K562 (cell line): ENCODE measurements at regions not wholly inside any gene's neighbourhood (a gene's known extent, or its start where the extent isn't known, plus 50 kb on each side); places are given as distances from the start of the nearest gene placed in this dataset.

ENCODE experiments used
- CAMTA2 ChIP-seq: fragments of 250-450 bp; sonication (Bioruptor Pico); conservative IDR thresholded peaks from 2 replicates; pipeline ENCODE4 v1.5.1; 2022
- FOXP4 ChIP-seq: sonication (generic); formaldehyde crosslinking; IDR thresholded peaks from 2 replicates; pipeline ENCODE4 v1.8.0; 2022; ENCODE audit warnings: mild to moderate bottlenecking, missing genetic modification reagents, borderline replicate concordance
- GMEB1 ChIP-seq: fragments of 250-450 bp; sonication (Bioruptor Pico); IDR thresholded peaks from 2 replicates; pipeline ENCODE4 v1.4.0; 2020; ENCODE audit warnings: mild to moderate bottlenecking
- KAT7 ChIP-seq: sonication (generic); formaldehyde crosslinking; IDR thresholded peaks from 2 replicates; pipeline ENCODE4 v1.8.0; 2022; ENCODE audit warnings: missing genetic modification reagents, mild to moderate bottlenecking, borderline replicate concordance
- MLLT1 ChIP-seq, 2 experiments: fragments of 450-650 bp; IDR thresholded peaks; 2 replicates each; pipeline ENCODE4 v1.6.1; 2016
- MTA2 ChIP-seq: fragments of 450-650 bp; IDR thresholded peaks from 2 replicates; pipeline ENCODE4 v1.6.1; 2016; ENCODE audit warnings: low read depth
- PHB ChIP-seq: fragments of 250-450 bp; sonication (Bioruptor Pico); IDR thresholded peaks from 2 replicates; pipeline ENCODE4 v1.5.0; 2021
- RAD21 ChIP-seq, 2 experiments: fragments of 250-450 bp in 1 of 2; fragments of 450-650 bp in 1 of 2; sonication (Bioruptor Pico) in 1 of 2; formaldehyde crosslinking in 1 of 2; IDR thresholded peaks in 1 of 2; conservative IDR thresholded peaks in 1 of 2; 2 replicates each; pipeline versions ENCODE4 v1.4.0 to v1.8.0; 2020 to 2022; ENCODE audit warnings: mild to moderate bottlenecking in 2 of 2, moderate library complexity in 1 of 2
- RBM22 ChIP-seq: fragments of 200-400 bp; formaldehyde crosslinking; IDR thresholded peaks from 2 replicates; pipeline ENCODE4 v1.6.1; 2018; ENCODE audit warnings: low read length, low read depth; ENCODE audit not compliant: poor library complexity, severe bottlenecking
- SMAD4 ChIP-seq: fragments of 250-450 bp; sonication (Bioruptor Pico); conservative IDR thresholded peaks from 2 replicates; pipeline ENCODE4 v1.8.0; 2021; ENCODE audit warnings: inconsistent platforms, mild to moderate bottlenecking, moderate library complexity
- SMARCE1 ChIP-seq: fragments of 450-650 bp; IDR thresholded peaks from 2 replicates; pipeline ENCODE4 v1.7.1; 2016; ENCODE audit warnings: mild to moderate bottlenecking
- ZC3H8 ChIP-seq: fragments of 450-650 bp; IDR thresholded peaks from 2 replicates; pipeline ENCODE4 v1.6.1; 2017
- ZNF274 ChIP-seq: IDR thresholded peaks from 2 replicates; pipeline ENCODE4 v1.6.1; 2011; ENCODE audit warnings: low read depth, mild to moderate bottlenecking, low read length, moderate library complexity, borderline replicate concordance
- ZNF512 ChIP-seq: IDR thresholded peaks from 2 replicates; pipeline ENCODE4 v1.6.1; 2016; ENCODE audit warnings: missing genetic modification characterization, missing compliant biosample characterization
- TF ChIP-seq, protein P1 (sequence below): fragments of 250-450 bp; sonication (Bioruptor Pico); IDR thresholded peaks from 2 replicates; pipeline ENCODE4 v1.5.0; 2021; ENCODE audit warnings: mild to moderate bottlenecking, borderline replicate concordance
- TF ChIP-seq, protein P2 (sequence below): fragments of 450-650 bp; formaldehyde crosslinking; IDR thresholded peaks from 2 replicates; pipeline ENCODE4 v1.4.0; 2020; ENCODE audit warnings: mild to moderate bottlenecking, moderate library complexity

GRCh38 chrX:80511969-80512760, 91.9 kb downstream of the TENT5D start (continued):
- TF ChIP-seq CAMTA2 (CRISPR knock-in tag) (no peak), ZNF274 (peak; percentile 69; the same call in 1 of the 2 replicates), PHB (CRISPR knock-in tag) (no peak), GMEB1 (no peak), FOXP4 (peak; percentile 86; the same call in 1 of the 2 replicates), SMAD4 (CRISPR knock-in tag) (peak; percentile 95), KAT7 (CRISPR knock-in tag) (no peak), SMARCE1 (peak; percentile 89), MLLT1 (IDR thresholded peaks at IDR 0.05) (no peak), RAD21 (CRISPR knock-in tag; conservative IDR thresholded peaks at IDR 0.05 in 1 of 2, IDR thresholded peaks at IDR 0.05 in 1 of 2) (peak in 1 of 2 experiments; percentile 12; a peak in 1 of 4 replicates), RBM22 (no peak), ZNF512 (tag) (no peak), MTA2 (peak; percentile 85), ZC3H8 (no peak)
- TF ChIP-seq, protein P1, sequence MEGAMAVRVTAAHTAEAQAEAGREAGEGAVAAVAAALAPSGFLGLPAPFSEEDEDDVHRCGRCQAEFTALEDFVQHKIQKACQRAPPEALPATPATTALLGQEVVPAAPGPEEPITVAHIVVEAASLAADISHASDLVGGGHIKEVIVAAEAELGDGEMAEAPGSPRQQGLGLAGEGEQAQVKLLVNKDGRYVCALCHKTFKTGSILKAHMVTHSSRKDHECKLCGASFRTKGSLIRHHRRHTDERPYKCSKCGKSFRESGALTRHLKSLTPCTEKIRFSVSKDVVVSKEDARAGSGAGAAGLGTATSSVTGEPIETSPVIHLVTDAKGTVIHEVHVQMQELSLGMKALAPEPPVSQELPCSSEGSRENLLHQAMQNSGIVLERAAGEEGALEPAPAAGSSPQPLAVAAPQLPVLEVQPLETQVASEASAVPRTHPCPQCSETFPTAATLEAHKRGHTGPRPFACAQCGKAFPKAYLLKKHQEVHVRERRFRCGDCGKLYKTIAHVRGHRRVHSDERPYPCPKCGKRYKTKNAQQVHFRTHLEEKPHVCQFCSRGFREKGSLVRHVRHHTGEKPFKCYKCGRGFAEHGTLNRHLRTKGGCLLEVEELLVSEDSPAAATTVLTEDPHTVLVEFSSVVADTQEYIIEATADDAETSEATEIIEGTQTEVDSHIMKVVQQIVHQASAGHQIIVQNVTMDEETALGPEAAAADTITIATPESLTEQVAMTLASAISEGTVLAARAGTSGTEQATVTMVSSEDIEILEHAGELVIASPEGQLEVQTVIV (CRISPR knock-in tag), result no peak
- TF ChIP-seq, protein P2, sequence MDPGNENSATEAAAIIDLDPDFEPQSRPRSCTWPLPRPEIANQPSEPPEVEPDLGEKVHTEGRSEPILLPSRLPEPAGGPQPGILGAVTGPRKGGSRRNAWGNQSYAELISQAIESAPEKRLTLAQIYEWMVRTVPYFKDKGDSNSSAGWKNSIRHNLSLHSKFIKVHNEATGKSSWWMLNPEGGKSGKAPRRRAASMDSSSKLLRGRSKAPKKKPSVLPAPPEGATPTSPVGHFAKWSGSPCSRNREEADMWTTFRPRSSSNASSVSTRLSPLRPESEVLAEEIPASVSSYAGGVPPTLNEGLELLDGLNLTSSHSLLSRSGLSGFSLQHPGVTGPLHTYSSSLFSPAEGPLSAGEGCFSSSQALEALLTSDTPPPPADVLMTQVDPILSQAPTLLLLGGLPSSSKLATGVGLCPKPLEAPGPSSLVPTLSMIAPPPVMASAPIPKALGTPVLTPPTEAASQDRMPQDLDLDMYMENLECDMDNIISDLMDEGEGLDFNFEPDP, result no peak
